Aorta (tissue), 5 donors: ENCODE measurements at regions not wholly inside any gene's neighbourhood (a gene's known extent, or its start where the extent isn't known, plus 50 kb on each side); places are given as distances from the start of the nearest gene placed in this dataset.

ENCODE experiments used
- ATAC-seq: fragments of 200-7000 bp; cut with Tn5 transposase; one replicate; pipeline ENCODE4 v1.9.1; 2022; ENCODE audit warnings: moderate library complexity; ENCODE audit not compliant: low FRiP score
- DNase-seq, 2 donors: peaks; one replicate each; pipeline ENCODE4 v3.0.0-alpha.2; 2020
- H3K27ac ChIP-seq, 2 donors: one replicate each; pipeline ENCODE4 v1.5.1; 2013; ENCODE audit warnings: low read length in 2 of 2, mild to moderate bottlenecking in 2 of 2, moderate library complexity in 2 of 2, control low read depth in 1 of 2, inconsistent platforms in 1 of 2, low read depth in 1 of 2
- H3K27me3 ChIP-seq, 2 donors: one replicate each; pipeline ENCODE4 v1.6.1; 2013; ENCODE audit warnings: control low read depth in 1 of 2, low read length in 1 of 2, mild to moderate bottlenecking in 1 of 2, moderate library complexity in 1 of 2; ENCODE audit not compliant: insufficient read depth in 2 of 2, control insufficient read depth in 1 of 2
- H3K36me3 ChIP-seq, 2 donors: one replicate each; pipeline ENCODE4 v1.6.1; 2013; ENCODE audit warnings: control low read depth in 1 of 2, low read length in 1 of 2, mild to moderate bottlenecking in 1 of 2; ENCODE audit not compliant: insufficient read depth in 2 of 2, control insufficient read depth in 1 of 2
- H3K4me1 ChIP-seq, 2 donors: one replicate each; pipeline ENCODE4 v1.6.1; 2013; ENCODE audit warnings: low read length in 2 of 2, control low read depth in 1 of 2, mild to moderate bottlenecking in 1 of 2, moderate library complexity in 1 of 2; ENCODE audit not compliant: insufficient read depth in 2 of 2, control insufficient read depth in 1 of 2
- H3K4me3 ChIP-seq, 2 donors: one replicate each; pipeline ENCODE4 v1.5.1; 2013; ENCODE audit warnings: low read length in 2 of 2, control low read depth in 1 of 2, mild to moderate bottlenecking in 1 of 2
- H3K9me3 ChIP-seq: one replicate; pipeline ENCODE4 v1.6.1; 2013; ENCODE audit warnings: mild to moderate bottlenecking, low read length; ENCODE audit not compliant: control insufficient read depth
- WGBS, 2 donors: extraction: QIAGEN DNeasy Blood & Tissue Kit; methylation state at CpG; one replicate each; pipeline ENCODE4 v1.1.7; 2013; 5-methylcytosine and 5-hydroxymethylcytosine counted together
- intact Hi-C, 2 donors: fragments of 100-400 bp; cut with DNase I; formaldehyde crosslinking; loops; one replicate each; pipeline versions ENCODE4 v1.14.2 to v1.15.0; 2022
- donor health status: healthy with polysubstance abuse.
- donor health status: Bipolar disorder and iron deficiency.
- donor health status: DM: no; HTN: no; CAD: no.
- donor health status: DM: no; HTN: no; CAD: no.
- donor health status: DM: yes; HTN: yes; CAD: no.

- no peaks in the 10 kb centered on the region for H3K36me3 ChIP-seq
- DNase-seq: no peak
- no peaks in the 10 kb centered on the region for H3K4me1 ChIP-seq
- H3K9me3 ChIP-seq: no peaks in the 10 kb centered on the region
- no peaks in the 10 kb centered on the region for H3K27me3 ChIP-seq
- WGBS, 2 donors: 81 to 88% methylated on average over 6 of the region's 6 CpGs
- intact Hi-C loops: no loop called here
- ATAC-seq: peak; percentile 16
- H3K4me3 ChIP-seq: no peak overlapping the region
- peak overlapping the region in 1 of 2 donors; percentile 10 for H3K27ac ChIP-seq
These were observed 80.1 kb upstream of the EMX2 start for GRCh38 chr10:117462424-117462792.

GRCh38 chr10:117461766-117462423 lies 80.7 kb upstream of the EMX2 start:
- H3K27me3 ChIP-seq: no peaks in the 10 kb centered on the region
- H3K4me3 ChIP-seq: no peak overlapping the region
- H3K36me3 ChIP-seq: no peaks in the 10 kb centered on the region
- H3K4me1 ChIP-seq: no peaks in the 10 kb centered on the region
- peak overlapping the region in 1 of 2 donors; percentile 10 for H3K27ac ChIP-seq
- intact Hi-C loops: no loop called here
- ATAC-seq (peak; percentile 92), DNase-seq (peak; percentile 85 to 93)
- H3K9me3 ChIP-seq: no peaks in the 10 kb centered on the region
- 5 to 8% methylated on average over 7 of the region's 7 CpGs for WGBS, 2 donors

- DNase-seq: no peak
- intact Hi-C loops: no loop called here
- H3K36me3 ChIP-seq: no peaks in the 10 kb centered on the region
- no peak overlapping the region for H3K27ac ChIP-seq
- no peaks in the 10 kb centered on the region for H3K4me1 ChIP-seq
- no peaks in the 10 kb centered on the region for H3K27me3 ChIP-seq
- H3K4me3 ChIP-seq: no peak overlapping the region
- ATAC-seq: peak; percentile 39
- WGBS, 2 donors: 62 to 65% methylated on average over 7 of the region's 7 CpGs
- H3K9me3 ChIP-seq: no peaks in the 10 kb centered on the region
These were observed 81.4 kb upstream of the EMX2 start for GRCh38 chr10:117460846-117461765.

- intact Hi-C loops: no loop called here
- Histone ChIP-seq H3K9me3 (no peaks in the 10 kb centered on the region), H3K4me1 (no peaks in the 10 kb centered on the region), H3K27me3 (no peaks in the 10 kb centered on the region), H3K27ac (no peak overlapping the region), H3K36me3 (no peaks in the 10 kb centered on the region), H3K4me3 (no peak overlapping the region)
- no peak for ATAC-seq
- no peak for DNase-seq
- 5 to 10% methylated on average over 4 of the region's 4 CpGs for WGBS, 2 donors
These were observed 83.3 kb upstream of the PDZD8 start for GRCh38 chr10:117458571-117458970.

- ATAC-seq: no peak
- intact Hi-C loops: no loop called here
- Histone ChIP-seq H3K4me3 (no peak overlapping the region), H3K4me1 (no peaks in the 10 kb centered on the region), H3K27ac (no peak overlapping the region), H3K9me3 (no peaks in the 10 kb centered on the region), H3K36me3 (no peaks in the 10 kb centered on the region), H3K27me3 (no peaks in the 10 kb centered on the region)
- no peak for DNase-seq
- WGBS, 2 donors: 87 to 94% methylated on average over 8 of the region's 8 CpGs
These were observed 82.7 kb upstream of the PDZD8 start for GRCh38 chr10:117457932-117458331.

- Histone ChIP-seq H3K9me3 (no peaks in the 10 kb centered on the region), H3K36me3 (no peaks in the 10 kb centered on the region), H3K4me3 (no peak overlapping the region), H3K4me1 (no peaks in the 10 kb centered on the region), H3K27me3 (no peaks in the 10 kb centered on the region), H3K27ac (no peak overlapping the region)
- intact Hi-C loops: no loop called here
- 89 to 91% methylated on average over 11 of the region's 11 CpGs for WGBS, 2 donors
- no peak for DNase-seq
- no peak for ATAC-seq
These were observed 82.0 kb upstream of the PDZD8 start for GRCh38 chr10:117457071-117457810.

GRCh38 chr10:117455346-117455745 lies 80.1 kb upstream of the PDZD8 start:
- no peak for ATAC-seq
- H3K9me3 ChIP-seq: no peaks in the 10 kb centered on the region
- 90 to 95% methylated on average over 5 of the region's 5 CpGs for WGBS, 2 donors
- intact Hi-C loops: no loop called here
- no peaks in the 10 kb centered on the region for H3K27me3 ChIP-seq
- H3K4me3 ChIP-seq: no peak overlapping the region
- no peak overlapping the region for H3K27ac ChIP-seq
- DNase-seq: no peak
- H3K36me3 ChIP-seq: no peaks in the 10 kb centered on the region
- H3K4me1 ChIP-seq: no peaks in the 10 kb centered on the region

- H3K27me3 ChIP-seq: no peaks in the 10 kb centered on the region
- no peak overlapping the region for H3K27ac ChIP-seq
- WGBS, 2 donors: 86 to 97% methylated on average over 1 of the region's 1 CpG
These were observed 79.3 kb upstream of the PDZD8 start for GRCh38 chr10:117454502-117454901.

More at GRCh38 chr10:117454502-117454901, 79.3 kb upstream of the PDZD8 start:
- H3K4me1 ChIP-seq: no peaks in the 10 kb centered on the region
- H3K36me3 ChIP-seq: no peaks in the 10 kb centered on the region
- no peaks in the 10 kb centered on the region for H3K9me3 ChIP-seq
- H3K4me3 ChIP-seq: no peak overlapping the region
- ATAC-seq (no peak), DNase-seq (no peak)
- intact Hi-C loops: no loop called here
